ACHN (cell line): ENCODE measurements at regions not wholly inside any gene's neighbourhood (a gene's known extent, or its start where the extent isn't known, plus 50 kb on each side); places are given as distances from the start of the nearest gene placed in this dataset.
"Not testable (repeated sequence)": the region's sequence is repeated elsewhere in the genome, so short reads cannot be mapped to it uniquely, and the experiment has no call there.

Experiments used
- DNase-seq: peaks from one replicate; pipeline ENCODE4 v3.0.0-alpha.2; 2015
- in situ Hi-C: cut with HindIII; loops from 2 replicates; pipeline ENCODE4 v1.10.0; 2017; ENCODE audit warnings: low sequenced_read_pairs, low pct_ligation_motif_present, low pct_unique_long_range_greater_than_20kb

- DNase-seq: no peak
- in situ Hi-C loops: no loop called here
These were observed 59.2 kb upstream of the TMEM47 start for GRCh38 chrX:34716302-34716701.

GRCh38 chrX:34734383-34734782, 77.3 kb upstream of the TMEM47 start:
- no peak for DNase-seq
- in situ Hi-C loops: no loop called here

GRCh38 chrX:34744521-34744920, 87.4 kb upstream of the TMEM47 start:
- in situ Hi-C loops: no loop called here
- no peak for DNase-seq

- in situ Hi-C loops: no loop called here
These were observed 92.8 kb upstream of the TMEM47 start for GRCh38 chrX:34749896-34750295.

GRCh38 chrX:34764852-34765361, 107.8 kb upstream of the TMEM47 start:
- in situ Hi-C loops: no loop called here
- no peak for DNase-seq

More at GRCh38 chrX:34749896-34750295, 92.8 kb upstream of the TMEM47 start:
- DNase-seq: no peak

GRCh38 chrX:34768290-34768689, 111.2 kb upstream of the TMEM47 start:
- no peak for DNase-seq
- in situ Hi-C loops: no loop called here

- DNase-seq: no peak
- in situ Hi-C loops: no loop called here
These were observed 113.4 kb upstream of the TMEM47 start for GRCh38 chrX:34770511-34770910.

- in situ Hi-C loops: no loop called here
- peak; percentile 1 for DNase-seq
These were observed 121.8 kb upstream of the TMEM47 start for GRCh38 chrX:34778916-34779315.

- in situ Hi-C loops: no loop called here
- no peak for DNase-seq
These were observed 132.9 kb upstream of the TMEM47 start for GRCh38 chrX:34790026-34790425.

GRCh38 chrX:34805951-34806350, 136.6 kb upstream of the FAM47B start:
- DNase-seq: no peak
- in situ Hi-C loops: no loop called here

GRCh38 chrX:34809096-34809495, 133.5 kb upstream of the FAM47B start:
- no peak for DNase-seq
- in situ Hi-C loops: no loop called here

GRCh38 chrX:34810364-34810763, 132.2 kb upstream of the FAM47B start:
- in situ Hi-C loops: no loop called here
- peak; percentile 5 for DNase-seq

GRCh38 chrX:34810916-34811315, 131.7 kb upstream of the FAM47B start:
- no peak for DNase-seq
- in situ Hi-C loops: no loop called here

- in situ Hi-C loops: no loop called here
- no peak for DNase-seq
These were observed 129.0 kb upstream of the FAM47B start for GRCh38 chrX:34813618-34814017.

- no peak for DNase-seq
- in situ Hi-C loops: no loop called here
These were observed 115.6 kb upstream of the FAM47B start for GRCh38 chrX:34826964-34827363.

GRCh38 chrX:34839451-34839850, 103.1 kb upstream of the FAM47B start:
- in situ Hi-C loops: no loop called here

GRCh38 chrX:34841205-34841604, 101.4 kb upstream of the FAM47B start:
- DNase-seq, in situ Hi-C loops: not testable (repeated sequence)

More at GRCh38 chrX:34839451-34839850, 103.1 kb upstream of the FAM47B start:
- DNase-seq: no peak

- no peak for DNase-seq
- in situ Hi-C loops: no loop called here
These were observed 94.3 kb upstream of the FAM47B start for GRCh38 chrX:34848281-34848680.

GRCh38 chrX:34849371-34849770, 93.2 kb upstream of the FAM47B start:
- no peak for DNase-seq
- in situ Hi-C loops: no loop called here

GRCh38 chrX:34859191-34859590, 83.4 kb upstream of the FAM47B start:
- no peak for DNase-seq
- in situ Hi-C loops: no loop called here

GRCh38 chrX:34863906-34864305, 78.7 kb upstream of the FAM47B start:
- in situ Hi-C loops: no loop called here

More at GRCh38 chrX:34863906-34864305, 78.7 kb upstream of the FAM47B start:
- no peak for DNase-seq
